Skeletal muscle satellite cell (primary cell): ENCODE measurements at regions not wholly inside any gene's neighbourhood (a gene's known extent, or its start where the extent isn't known, plus 50 kb on each side); places are given as distances from the start of the nearest gene placed in this dataset.
"Not testable (repeated sequence)": the region's sequence is repeated elsewhere in the genome, so short reads cannot be mapped to it uniquely, and the experiment has no call there.

Experiments
- H3K27me3 ChIP-seq: 2 replicates; pipeline ENCODE4 v1.7.0; 2013; ENCODE audit warnings: low read length; ENCODE audit not compliant: control insufficient read depth, insufficient read depth
- H3K36me3 ChIP-seq: 2 replicates; pipeline ENCODE4 v1.7.0; 2013; ENCODE audit warnings: mild to moderate bottlenecking, control low read depth, low read length; ENCODE audit not compliant: insufficient read depth
- H3K4me1 ChIP-seq: 2 replicates; pipeline ENCODE4 v1.7.0; 2013; ENCODE audit warnings: low read length; ENCODE audit not compliant: control insufficient read depth, insufficient read depth
- H3K4me2 ChIP-seq: 2 replicates; pipeline ENCODE4 v1.7.0; 2013; ENCODE audit warnings: mild to moderate bottlenecking, low read length
- H3K4me3 ChIP-seq: 2 replicates; pipeline ENCODE4 v1.7.0; 2013; ENCODE audit warnings: low read length
- H3K9ac ChIP-seq: 2 replicates; pipeline ENCODE4 v1.7.0; 2013; ENCODE audit warnings: mild to moderate bottlenecking, low read depth, low read length, moderate library complexity
- H3K9me3 ChIP-seq: replicated peaks from 2 replicates; pipeline ENCODE4 v1.7.0; 2013; ENCODE audit warnings: mild to moderate bottlenecking, control low read depth, low read length

DNA sequence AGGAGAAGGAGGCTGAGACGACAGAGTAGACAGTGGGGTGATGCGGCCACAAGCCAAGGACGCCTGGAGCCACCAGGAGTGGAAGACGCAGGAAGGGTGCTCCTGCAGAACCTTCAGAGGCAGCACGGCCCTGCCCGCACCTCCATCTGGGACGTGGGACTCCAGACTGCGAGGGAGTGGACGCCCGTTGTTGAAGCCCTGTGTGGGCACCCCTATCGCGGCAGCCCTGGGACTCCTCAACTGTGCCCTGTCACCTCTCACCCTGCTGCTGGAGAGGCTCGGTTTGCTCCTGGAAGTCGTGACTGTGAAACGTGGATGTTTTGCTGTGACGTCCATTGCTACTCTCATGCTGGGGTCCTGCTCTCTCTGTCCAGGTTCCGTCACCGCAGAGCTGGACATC lies 100.6 kb upstream of the LRPAP1 start:
- not testable (repeated sequence) for H3K9me3 ChIP-seq, H3K4me2 ChIP-seq, H3K36me3 ChIP-seq, H3K4me1 ChIP-seq, H3K27me3 ChIP-seq, H3K9ac ChIP-seq, H3K4me3 ChIP-seq

- not testable (repeated sequence) for H3K27me3 ChIP-seq, H3K4me3 ChIP-seq, H3K4me1 ChIP-seq, H3K9me3 ChIP-seq, H3K4me2 ChIP-seq, H3K9ac ChIP-seq, H3K36me3 ChIP-seq
Observed at GRCh38 chr4:3631544-3632266, 99.5 kb upstream of the LRPAP1 start.

DNA sequence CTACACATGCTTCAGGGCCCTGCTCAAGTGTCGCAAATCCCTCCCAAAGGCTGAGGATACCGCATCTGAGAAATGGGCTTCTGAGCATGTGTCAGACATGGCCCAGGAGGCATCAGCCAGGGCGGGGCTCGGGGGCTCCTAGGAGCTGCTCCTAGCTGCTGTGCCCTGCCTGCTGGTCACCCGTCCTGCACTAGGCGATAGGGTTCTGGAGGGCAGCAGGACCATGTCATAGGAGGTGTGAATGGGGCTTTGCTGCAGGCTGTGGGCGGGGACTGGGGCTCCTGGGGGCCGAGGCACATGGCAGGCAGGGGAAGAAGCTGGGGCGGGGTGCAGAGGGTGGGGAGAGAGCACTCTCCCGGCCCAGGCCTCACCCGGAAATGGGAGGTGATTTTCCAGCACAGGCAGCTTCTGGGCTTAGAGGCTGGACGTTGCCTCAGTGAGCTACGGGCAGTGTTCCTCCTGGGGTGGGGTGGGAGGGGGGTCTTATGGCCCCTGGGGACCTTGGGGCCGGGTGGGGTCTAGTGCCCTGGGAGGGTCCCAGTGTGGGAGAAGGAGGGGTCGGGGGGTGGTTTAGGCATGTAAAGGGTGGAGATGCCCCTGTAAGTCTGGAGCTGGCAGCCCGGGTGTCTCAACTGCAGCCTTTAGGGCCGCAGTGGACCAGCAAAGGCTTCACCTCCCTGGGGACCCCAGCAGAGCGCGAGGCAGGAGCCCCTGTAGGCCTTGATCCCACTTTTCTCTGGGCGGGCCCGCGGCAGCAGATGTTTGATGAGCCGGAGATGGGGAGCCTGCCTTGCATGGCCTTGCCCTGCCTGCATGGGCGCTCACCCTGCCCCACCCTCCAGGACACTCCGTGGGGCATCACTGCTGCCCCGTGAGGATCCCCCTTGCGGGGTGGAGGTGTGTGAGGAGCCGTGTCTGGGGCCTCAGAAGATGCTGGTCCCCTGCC lies 98.6 kb upstream of the LRPAP1 start:
- H3K4me2 ChIP-seq: no peak overlapping the region
- H3K9me3 ChIP-seq: no peaks in the 10 kb centered on the region
- H3K4me3 ChIP-seq: no peak overlapping the region
- H3K4me1 ChIP-seq: no peaks in the 10 kb centered on the region
- H3K27me3 ChIP-seq: peaks cover 4% of the 10 kb centered on the region
- H3K36me3 ChIP-seq: no peaks in the 10 kb centered on the region
- no peak overlapping the region for H3K9ac ChIP-seq

DNA sequence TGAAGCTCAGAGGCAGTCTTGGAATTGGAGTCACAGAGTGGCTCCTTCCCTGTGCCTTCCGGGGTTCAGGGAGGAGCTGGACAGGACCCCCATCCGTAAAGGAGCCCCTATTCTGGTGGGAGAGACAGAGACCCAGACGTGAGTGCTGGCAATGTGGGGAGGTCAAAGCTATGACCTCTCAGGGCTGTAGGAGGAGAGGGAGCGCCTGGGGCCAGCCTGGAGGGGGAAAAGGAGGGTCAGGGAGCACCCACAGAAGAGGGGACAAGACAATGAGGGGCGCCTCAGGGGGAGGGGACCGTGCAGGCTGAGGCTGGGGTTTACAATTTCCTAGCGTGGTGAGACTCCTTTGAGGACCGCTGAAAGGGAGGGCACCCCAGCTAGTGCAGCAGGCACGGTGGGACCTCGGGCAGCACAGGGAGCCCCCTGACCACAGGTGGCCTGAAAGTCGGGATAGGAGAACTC lies 97.9 kb upstream of the LRPAP1 start:
- no peaks in the 10 kb centered on the region for H3K9me3 ChIP-seq
- peaks cover 7% of the 10 kb centered on the region for H3K27me3 ChIP-seq
- no peaks in the 10 kb centered on the region for H3K36me3 ChIP-seq
- no peak overlapping the region for H3K9ac ChIP-seq
- no peaks in the 10 kb centered on the region for H3K4me1 ChIP-seq
- no peak overlapping the region for H3K4me2 ChIP-seq
- no peak overlapping the region for H3K4me3 ChIP-seq

- Histone ChIP-seq H3K4me3 (no peak overlapping the region), H3K27me3 (peaks cover 7% of the 10 kb centered on the region), H3K36me3 (no peaks in the 10 kb centered on the region), H3K4me1 (no peaks in the 10 kb centered on the region), H3K9me3 (no peaks in the 10 kb centered on the region), H3K9ac (no peak overlapping the region), H3K4me2 (no peak overlapping the region)
Observed at GRCh38 chr4:3629665-3630064, 97.4 kb upstream of the LRPAP1 start.

DNA sequence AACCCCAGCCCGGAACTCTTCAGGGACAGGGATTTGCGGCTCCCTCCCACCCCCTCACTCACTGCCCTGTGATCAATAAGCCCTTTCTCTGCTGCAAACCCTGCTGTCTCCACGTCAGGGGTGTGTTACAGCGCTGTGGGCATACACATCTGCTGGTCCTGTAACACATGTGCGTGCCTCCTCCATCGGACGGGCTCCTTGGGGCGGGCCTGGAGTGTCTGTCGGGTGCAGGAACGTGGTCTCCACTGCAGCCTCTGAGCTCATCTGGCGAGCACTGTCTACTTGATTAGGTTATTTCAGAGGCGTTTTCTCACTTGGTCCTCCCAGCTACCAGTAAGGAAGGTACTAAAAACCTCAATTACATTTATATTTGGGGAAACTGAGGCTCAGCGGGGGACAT lies 97.0 kb upstream of the LRPAP1 start:
- H3K4me3 ChIP-seq, H3K27me3 ChIP-seq, H3K4me1 ChIP-seq, H3K9ac ChIP-seq, H3K4me2 ChIP-seq, H3K36me3 ChIP-seq, H3K9me3 ChIP-seq: not testable (repeated sequence)

DNA sequence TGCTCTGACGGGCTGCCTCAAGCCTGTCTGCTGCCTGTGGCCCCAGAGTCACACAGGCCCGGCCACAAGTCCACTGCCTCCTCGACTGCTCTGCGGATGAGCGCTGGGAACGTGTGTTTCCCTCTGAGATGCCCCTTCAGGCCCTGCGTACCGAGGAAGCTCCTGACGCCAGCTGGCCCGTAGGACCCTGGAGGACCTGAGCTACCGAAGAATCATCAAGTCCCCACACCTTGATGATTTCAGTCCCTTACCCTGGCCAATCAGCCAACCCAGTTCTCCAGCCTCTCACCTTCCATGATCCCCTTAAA lies 96.6 kb upstream of the LRPAP1 start:
- Histone ChIP-seq H3K27me3 (peaks cover 7% of the 10 kb centered on the region), H3K4me2 (no peak overlapping the region), H3K4me3 (no peak overlapping the region), H3K9me3 (no peaks in the 10 kb centered on the region), H3K9ac (no peak overlapping the region), H3K36me3 (no peaks in the 10 kb centered on the region), H3K4me1 (no peaks in the 10 kb centered on the region)

- not testable (repeated sequence) for H3K27me3 ChIP-seq, H3K36me3 ChIP-seq, H3K4me2 ChIP-seq, H3K4me1 ChIP-seq, H3K4me3 ChIP-seq, H3K9me3 ChIP-seq, H3K9ac ChIP-seq
Observed at GRCh38 chr4:3627967-3628867, 96.0 kb upstream of the LRPAP1 start.

DNA sequence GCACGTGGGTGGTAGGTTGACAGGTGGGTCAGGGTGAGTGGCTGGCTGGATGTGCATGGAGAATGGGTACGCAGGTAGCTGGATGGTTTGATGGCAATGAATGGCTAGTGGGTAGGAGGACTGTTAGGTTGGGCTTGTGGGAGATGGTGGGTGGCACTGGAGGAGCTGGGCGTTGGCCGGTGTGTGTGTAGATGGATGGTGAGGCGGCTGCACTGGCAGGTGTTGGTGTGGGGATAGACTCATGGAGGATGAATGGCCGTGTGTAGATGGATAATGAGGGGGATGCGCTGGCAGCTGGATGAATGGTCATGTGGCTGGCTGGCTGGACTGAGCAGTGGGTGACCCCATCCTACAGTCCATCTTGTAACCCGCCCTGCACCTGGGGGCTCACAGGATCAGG lies 95.2 kb upstream of the LRPAP1 start:
- H3K9ac ChIP-seq, H3K27me3 ChIP-seq, H3K4me1 ChIP-seq, H3K9me3 ChIP-seq, H3K4me3 ChIP-seq, H3K36me3 ChIP-seq, H3K4me2 ChIP-seq: not testable (repeated sequence)

DNA sequence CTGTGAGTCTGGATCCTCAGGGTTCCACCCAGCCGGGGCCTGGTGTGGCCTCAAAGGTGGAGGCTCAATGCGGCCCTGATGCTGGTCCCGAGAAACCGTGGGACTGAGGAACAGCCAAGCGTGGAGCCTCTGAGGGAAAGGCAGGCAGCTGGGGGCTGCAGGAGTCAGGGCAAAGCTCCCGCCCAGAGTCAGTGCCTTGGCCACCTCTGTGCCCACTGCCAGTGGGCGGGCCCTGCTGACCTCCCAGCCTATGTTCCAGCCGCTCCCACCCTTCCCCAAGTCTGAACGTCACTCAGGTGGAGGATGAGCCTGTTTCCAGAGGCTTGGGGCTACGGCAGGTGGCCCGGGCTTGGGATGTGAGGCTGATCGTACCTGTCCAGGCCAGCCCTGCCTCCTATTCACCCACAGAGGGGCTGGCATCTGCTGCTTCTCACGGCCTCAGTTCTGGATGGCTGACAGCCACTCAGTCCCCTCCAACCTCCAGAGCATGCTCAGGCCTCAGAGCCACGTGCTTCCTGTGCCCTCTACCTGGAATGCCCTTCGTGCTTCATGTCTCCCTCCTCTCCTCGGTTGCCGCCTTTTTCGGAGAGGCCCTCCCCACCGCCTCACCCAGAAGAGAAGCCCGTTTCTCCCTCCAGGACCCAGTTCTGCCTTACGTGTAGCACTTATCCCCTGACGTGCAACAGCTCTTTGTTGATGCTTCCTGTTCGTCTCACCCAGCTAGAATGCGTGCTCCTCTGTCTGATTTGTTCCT lies 94.1 kb upstream of the LRPAP1 start:
- not testable (repeated sequence) for H3K9ac ChIP-seq, H3K4me2 ChIP-seq, H3K27me3 ChIP-seq, H3K4me1 ChIP-seq, H3K9me3 ChIP-seq, H3K4me3 ChIP-seq, H3K36me3 ChIP-seq
